ENCODE measurements at regions not wholly inside any gene's neighbourhood (a gene's known extent, or its start where the extent isn't known, plus 50 kb on each side); places are given as distances from the start of the nearest gene placed in this dataset.

GRCh38 chr2:120678926-120679325, 56.7 kb upstream of the GLI2 start:
- Histone ChIP-seq H3K79me2 (ENCODE audit: insufficient read depth, low read length) (no peaks in the 10 kb centered on the region), H3K9me3 (ENCODE audit: low read length) (no peaks in the 10 kb centered on the region), H3K4me1 (ENCODE audit: insufficient read depth, low read length, severe bottlenecking) (no peaks in the 10 kb centered on the region), H2AFZ (ENCODE audit: low read length) (no peak overlapping the region), H3K27me3 (ENCODE audit: insufficient read depth, low read length) (0 out of 2 replicates have a peak, but pooled peaks cover 3% of the 10 kb centered on the region), H3K9me2 (ENCODE audit: low read depth, low read length) (no peaks in the 10 kb centered on the region), H3K9ac (ENCODE audit: low read length) (no peak overlapping the region), H4K20me1 (ENCODE audit: insufficient read depth, low read length) (no peaks in the 10 kb centered on the region), H3K4me2 (ENCODE audit: low read length) (no peak overlapping the region), H3K36me3 (ENCODE audit: insufficient read depth, low read length) (no peaks in the 10 kb centered on the region), H3K27ac (ENCODE audit: low read depth, low read length, poor library complexity, severe bottlenecking) (no peak overlapping the region), H3F3A (ENCODE audit: insufficient read depth, low read length) (no peaks in the 10 kb centered on the region), H3K4me3 (ENCODE audit: low read depth, low read length, poor library complexity, severe bottlenecking) (no peak overlapping the region)
- TF ChIP-seq EZH2 (IDR thresholded peaks at IDR 0.05; ENCODE audit: borderline replicate concordance, low read length) (no peak), CTCF (IDR thresholded peaks at IDR 0.05; ENCODE audit: low read length) (no peak)

DNA sequence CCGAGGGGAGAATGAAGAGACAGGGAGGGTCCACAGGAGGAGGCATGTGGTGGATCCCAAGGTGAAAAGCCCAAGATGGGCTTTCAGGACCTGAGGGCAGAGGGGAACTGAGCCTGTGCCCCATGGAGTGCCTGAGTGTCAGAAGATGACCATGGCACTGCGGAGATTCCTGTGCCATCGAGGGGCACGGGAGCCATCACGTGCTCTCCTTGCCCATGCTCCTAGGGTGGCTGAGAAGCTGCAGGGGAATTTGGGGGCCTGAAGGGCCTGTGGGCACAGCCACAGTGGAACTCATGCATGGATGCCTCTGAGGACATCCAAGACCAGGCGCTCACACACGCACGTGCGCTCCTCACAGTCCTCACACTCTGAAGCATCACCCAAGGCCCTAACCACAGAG, 56.1 kb upstream of the GLI2 start:
- Histone ChIP-seq H3K9me3 (ENCODE audit: low read length) (no peaks in the 10 kb centered on the region), H3K9ac (ENCODE audit: low read length) (no peak overlapping the region)

GRCh38 chr2:120680136-120680761, 55.4 kb upstream of the GLI2 start:
- Histone ChIP-seq H3K27ac (ENCODE audit: low read depth, low read length, poor library complexity, severe bottlenecking) (no peak overlapping the region), H3F3A (ENCODE audit: insufficient read depth, low read length) (no peaks in the 10 kb centered on the region), H3K9me2 (ENCODE audit: low read depth, low read length) (no peaks in the 10 kb centered on the region), H3K27me3 (ENCODE audit: insufficient read depth, low read length) (0 out of 2 replicates have a peak, but pooled peaks cover 3% of the 10 kb centered on the region), H3K79me2 (ENCODE audit: insufficient read depth, low read length) (no peaks in the 10 kb centered on the region), H3K9ac (ENCODE audit: low read length) (no peak overlapping the region), H3K9me3 (ENCODE audit: low read length) (no peaks in the 10 kb centered on the region), H4K20me1 (ENCODE audit: insufficient read depth, low read length) (no peaks in the 10 kb centered on the region), H3K4me2 (ENCODE audit: low read length) (no peak overlapping the region), H3K36me3 (ENCODE audit: insufficient read depth, low read length) (no peaks in the 10 kb centered on the region), H2AFZ (ENCODE audit: low read length) (no peak overlapping the region), H3K4me3 (ENCODE audit: low read depth, low read length, poor library complexity, severe bottlenecking) (no peak overlapping the region), H3K4me1 (ENCODE audit: insufficient read depth, low read length, severe bottlenecking) (no peaks in the 10 kb centered on the region)
- TF ChIP-seq EZH2 (IDR thresholded peaks at IDR 0.05; ENCODE audit: borderline replicate concordance, low read length) (no peak), CTCF (IDR thresholded peaks at IDR 0.05; ENCODE audit: low read length) (peak; percentile 64)

More for the DNA sequence above, 56.1 kb upstream of the GLI2 start:
- Histone ChIP-seq H3F3A (ENCODE audit: insufficient read depth, low read length) (no peaks in the 10 kb centered on the region), H3K4me2 (ENCODE audit: low read length) (no peak overlapping the region), H3K36me3 (ENCODE audit: insufficient read depth, low read length) (no peaks in the 10 kb centered on the region), H3K4me1 (ENCODE audit: insufficient read depth, low read length, severe bottlenecking) (no peaks in the 10 kb centered on the region), H2AFZ (ENCODE audit: low read length) (no peak overlapping the region), H3K27ac (ENCODE audit: low read depth, low read length, poor library complexity, severe bottlenecking) (no peak overlapping the region), H3K4me3 (ENCODE audit: low read depth, low read length, poor library complexity, severe bottlenecking) (no peak overlapping the region), H4K20me1 (ENCODE audit: insufficient read depth, low read length) (no peaks in the 10 kb centered on the region), H3K9me2 (ENCODE audit: low read depth, low read length) (no peaks in the 10 kb centered on the region), H3K79me2 (ENCODE audit: insufficient read depth, low read length) (no peaks in the 10 kb centered on the region), H3K27me3 (ENCODE audit: insufficient read depth, low read length) (0 out of 2 replicates have a peak, but pooled peaks cover 3% of the 10 kb centered on the region)
- TF ChIP-seq CTCF (IDR thresholded peaks at IDR 0.05; ENCODE audit: low read length) (no peak), EZH2 (IDR thresholded peaks at IDR 0.05; ENCODE audit: borderline replicate concordance, low read length) (no peak)

Measured in OCI-LY1 (cell line).